GM12875 (cell line): ENCODE measurements at regions not wholly inside any gene's neighbourhood (a gene's known extent, or its start where the extent isn't known, plus 50 kb on each side); places are given as distances from the start of the nearest gene placed in this dataset.

Experiments used
- H3K4me3 ChIP-seq: one replicate; pipeline ENCODE4 v1.5.1; 2011; ENCODE audit warnings: low read depth, low read length, control low read depth
- CTCF ChIP-seq: IDR thresholded peaks from 2 replicates; pipeline ENCODE4 v1.5.1; 2011; ENCODE audit warnings: low read depth, mild to moderate bottlenecking, control low read depth, inconsistent platforms, low read length, moderate library complexity, borderline replicate concordance; ENCODE audit not compliant: insufficient read depth

GRCh38 chr13:57857945-57858344 is 226.4 kb downstream of the PCDH17 start:
- H3K4me3 ChIP-seq, result no peak overlapping the region
- no peak for TF ChIP-seq CTCF

- no peak overlapping the region for H3K4me3 ChIP-seq
- no peak for TF ChIP-seq CTCF
Measured at GRCh38 chr13:57858376-57858775, 226.8 kb downstream of the PCDH17 start.

GRCh38 chr13:57862879-57863278 is 231.3 kb downstream of the PCDH17 start:
- TF ChIP-seq CTCF, result no peak
- no peak overlapping the region for H3K4me3 ChIP-seq

- no peak overlapping the region for H3K4me3 ChIP-seq
- TF ChIP-seq CTCF, result no peak
Measured at GRCh38 chr13:57865600-57866294, 234.2 kb downstream of the PCDH17 start.

GRCh38 chr13:57874530-57874929 is 243.0 kb downstream of the PCDH17 start:
- TF ChIP-seq CTCF, result no peak
- no peak overlapping the region for H3K4me3 ChIP-seq

GRCh38 chr13:57877601-57878000 is 246.1 kb downstream of the PCDH17 start:
- TF ChIP-seq CTCF, result no peak
- H3K4me3 ChIP-seq, result no peak overlapping the region

- TF ChIP-seq CTCF, result no peak
- H3K4me3 ChIP-seq, result no peak overlapping the region
Measured at GRCh38 chr13:57878291-57878690, 246.7 kb downstream of the PCDH17 start.
